KMS-11 (cell line): ENCODE measurements at regions not wholly inside any gene's neighbourhood (a gene's known extent, or its start where the extent isn't known, plus 50 kb on each side); places are given as distances from the start of the nearest gene placed in this dataset.

Experiments used
- H2AFZ ChIP-seq: fragments of 200-600 bp; sonication (generic); 2 replicates; pipeline ENCODE4 v1.6.1; 2016; ENCODE audit warnings: antibody characterized with exemption, mixed run types, low read depth
- H3K27ac ChIP-seq: fragments of 200-600 bp; sonication (generic); 2 replicates; pipeline ENCODE4 v1.6.1; 2016; ENCODE audit warnings: mild to moderate bottlenecking, mixed run types
- H3K27me3 ChIP-seq: fragments of 200-600 bp; sonication (generic); 2 replicates; pipeline ENCODE4 v1.6.1; 2017; ENCODE audit warnings: mild to moderate bottlenecking, low read depth, mixed run types, moderate library complexity; ENCODE audit not compliant: insufficient read depth
- H3K36me3 ChIP-seq: fragments of 200-600 bp; sonication (generic); 2 replicates; pipeline ENCODE4 v1.6.1; 2017; ENCODE audit warnings: mild to moderate bottlenecking, mixed run types; ENCODE audit not compliant: insufficient read depth
- H3K4me1 ChIP-seq: fragments of 200-600 bp; sonication (generic); 2 replicates; pipeline ENCODE4 v1.6.1; 2016; ENCODE audit warnings: mild to moderate bottlenecking, low read depth, mixed run types; ENCODE audit not compliant: poor library complexity, severe bottlenecking
- H3K4me2 ChIP-seq: fragments of 200-600 bp; sonication (generic); 2 replicates; pipeline ENCODE4 v1.7.0; 2016; ENCODE audit warnings: mild to moderate bottlenecking, mixed run types
- H3K4me3 ChIP-seq: fragments of 200-600 bp; sonication (generic); IDR thresholded peaks from 2 replicates; pipeline ENCODE4 v1.6.1; 2017; ENCODE audit warnings: low read depth, low read length, mixed read lengths; ENCODE audit not compliant: insufficient read depth
- H3K79me2 ChIP-seq: fragments of 200-600 bp; sonication (generic); 2 replicates; pipeline ENCODE4 v1.6.1; 2016; ENCODE audit warnings: low read depth, mixed run types; ENCODE audit not compliant: insufficient read depth
- H3K9ac ChIP-seq: fragments of 200-600 bp; sonication (generic); 2 replicates; pipeline ENCODE4 v1.6.1; 2016; ENCODE audit warnings: mild to moderate bottlenecking, mixed run types
- H4K20me1 ChIP-seq: fragments of 200-600 bp; sonication (generic); 2 replicates; pipeline ENCODE4 v1.6.1; 2016; ENCODE audit warnings: mild to moderate bottlenecking, mixed run types; ENCODE audit not compliant: insufficient read depth
- CTCF ChIP-seq: fragments of 200-600 bp; sonication (generic); conservative IDR thresholded peaks from 2 replicates; pipeline ENCODE4 v1.6.1; 2017; ENCODE audit warnings: low read depth, mild to moderate bottlenecking, antibody characterized with exemption, low read length, moderate library complexity, mixed read lengths

GRCh38 chr10:128775743-128776142 is 649.5 kb upstream of the MKI67 start:
- no peaks in the 10 kb centered on the region for H3K4me1 ChIP-seq
- H3K36me3 ChIP-seq, result no peaks in the 10 kb centered on the region
- no peak overlapping the region for H3K27ac ChIP-seq
- no peak overlapping the region for H3K9ac ChIP-seq
- no peak overlapping the region for H3K4me3 ChIP-seq
- H3K27me3 ChIP-seq, result no peaks in the 10 kb centered on the region
- no peak overlapping the region for H2AFZ ChIP-seq
- H4K20me1 ChIP-seq, result no peaks in the 10 kb centered on the region
- no peak overlapping the region for H3K4me2 ChIP-seq
- H3K79me2 ChIP-seq, result no peaks in the 10 kb centered on the region
- TF ChIP-seq CTCF, result no peak

- no peak for TF ChIP-seq CTCF
- Histone ChIP-seq H3K4me3 (no peak overlapping the region), H3K27me3 (no peaks in the 10 kb centered on the region), H4K20me1 (no peaks in the 10 kb centered on the region), H3K36me3 (no peaks in the 10 kb centered on the region), H3K27ac (no peak overlapping the region), H3K4me1 (no peaks in the 10 kb centered on the region), H3K4me2 (no peak overlapping the region), H3K79me2 (no peaks in the 10 kb centered on the region), H3K9ac (no peak overlapping the region), H2AFZ (no peak overlapping the region)
Measured at GRCh38 chr10:128776673-128777252, 650.5 kb upstream of the MKI67 start.

GRCh38 chr10:128777342-128777741 is 651.1 kb upstream of the MKI67 start:
- no peak overlapping the region for H3K4me2 ChIP-seq
- H3K79me2 ChIP-seq, result no peaks in the 10 kb centered on the region
- no peaks in the 10 kb centered on the region for H4K20me1 ChIP-seq
- no peak overlapping the region for H2AFZ ChIP-seq
- no peak overlapping the region for H3K9ac ChIP-seq
- no peak overlapping the region for H3K4me3 ChIP-seq
- no peaks in the 10 kb centered on the region for H3K36me3 ChIP-seq
- TF ChIP-seq CTCF, result no peak
- no peak overlapping the region for H3K27ac ChIP-seq
- no peaks in the 10 kb centered on the region for H3K27me3 ChIP-seq
- H3K4me1 ChIP-seq, result no peaks in the 10 kb centered on the region

- Histone ChIP-seq H3K79me2 (no peaks in the 10 kb centered on the region), H3K27ac (no peak overlapping the region), H3K4me2 (no peak overlapping the region), H4K20me1 (no peaks in the 10 kb centered on the region), H3K27me3 (no peaks in the 10 kb centered on the region), H2AFZ (no peak overlapping the region), H3K4me1 (no peaks in the 10 kb centered on the region), H3K4me3 (no peak overlapping the region), H3K9ac (no peak overlapping the region), H3K36me3 (no peaks in the 10 kb centered on the region)
- TF ChIP-seq CTCF, result no peak
Measured at GRCh38 chr10:128779416-128779815, 653.2 kb upstream of the MKI67 start.
